ENCODE measurements at regions not wholly inside any gene's neighbourhood (a gene's known extent, or its start where the extent isn't known, plus 50 kb on each side); places are given as distances from the start of the nearest gene placed in this dataset.

- Histone ChIP-seq H3K27ac (no peak overlapping the region), H3K4me1 (no peaks in the 10 kb centered on the region), H3K4me3 (no peak overlapping the region), H3K36me3 (no peaks in the 10 kb centered on the region), H3K27me3 (no peaks in the 10 kb centered on the region), H3K9me3 (no peaks in the 10 kb centered on the region)
- no peak for TF ChIP-seq CTCF (IDR thresholded peaks at IDR 0.05)
- intact Hi-C loops (cut with DNase I), result no loop called here
- no peak for DNase-seq (ENCODE audit: low spot score in 2 of 2)
Observed at GRCh38 chr16:62869837-62870236, 833.6 kb upstream of the CDH8 start.

- H3K36me3 ChIP-seq, result no peaks in the 10 kb centered on the region
- no peaks in the 10 kb centered on the region for H3K4me1 ChIP-seq
- DNase-seq (ENCODE audit: low spot score in 2 of 2), result no peak
- no peak for TF ChIP-seq CTCF (IDR thresholded peaks at IDR 0.05)
- no peaks in the 10 kb centered on the region for H3K9me3 ChIP-seq
- intact Hi-C loops (cut with DNase I), result no loop called here
- no peaks in the 10 kb centered on the region for H3K27me3 ChIP-seq
- no peak overlapping the region for H3K27ac ChIP-seq
- H3K4me3 ChIP-seq, result no peak overlapping the region
Observed at GRCh38 chr16:62863139-62863538, 826.9 kb upstream of the CDH8 start.

GRCh38 chr16:62853887-62854286 is 817.6 kb upstream of the CDH8 start:
- no peak overlapping the region for H3K27ac ChIP-seq
- DNase-seq (ENCODE audit: low spot score in 2 of 2), result no peak
- H3K36me3 ChIP-seq, result no peaks in the 10 kb centered on the region
- H3K4me1 ChIP-seq, result no peaks in the 10 kb centered on the region
- TF ChIP-seq CTCF (IDR thresholded peaks at IDR 0.05), result no peak
- intact Hi-C loops (cut with DNase I), result no loop called here
- no peak overlapping the region for H3K4me3 ChIP-seq
- H3K9me3 ChIP-seq, result no peaks in the 10 kb centered on the region
- no peaks in the 10 kb centered on the region for H3K27me3 ChIP-seq

GRCh38 chr16:62846399-62847057 is 810.3 kb upstream of the CDH8 start:
- intact Hi-C loops (cut with DNase I), result no loop called here
- no peak for TF ChIP-seq CTCF (IDR thresholded peaks at IDR 0.05)
- no peaks in the 10 kb centered on the region for H3K9me3 ChIP-seq
- no peak overlapping the region for H3K4me3 ChIP-seq
- H3K36me3 ChIP-seq, result no peaks in the 10 kb centered on the region
- no peak for DNase-seq (ENCODE audit: low spot score in 2 of 2)
- no peak overlapping the region for H3K27ac ChIP-seq
- H3K4me1 ChIP-seq, result no peaks in the 10 kb centered on the region
- no peaks in the 10 kb centered on the region for H3K27me3 ChIP-seq

GRCh38 chr16:62832214-62832613 is 796.0 kb upstream of the CDH8 start:
- intact Hi-C loops (cut with DNase I), result no loop called here
- no peak for TF ChIP-seq CTCF (IDR thresholded peaks at IDR 0.05)

More at GRCh38 chr16:62832214-62832613, 796.0 kb upstream of the CDH8 start:
- Histone ChIP-seq H3K9me3 (no peaks in the 10 kb centered on the region), H3K36me3 (no peaks in the 10 kb centered on the region), H3K27ac (no peak overlapping the region), H3K4me1 (no peaks in the 10 kb centered on the region), H3K27me3 (no peaks in the 10 kb centered on the region), H3K4me3 (no peak overlapping the region)
- no peak for DNase-seq (ENCODE audit: low spot score in 2 of 2)

Data from ascending aorta (tissue), 2 donors.